HepG2 (cell line): ENCODE measurements at regions not wholly inside any gene's neighbourhood (a gene's known extent, or its start where the extent isn't known, plus 50 kb on each side); places are given as distances from the start of the nearest gene placed in this dataset.

ENCODE experiments used
- ATAC-seq: fragments of 200-7000 bp; cut with Tn5 transposase; 3 replicates; pipeline ENCODE4 v1.9.1; 2020; ENCODE audit warnings: mild to moderate bottlenecking, moderate library complexity
- BruUV-seq: library from RNA; stranded (reverse); fragments of 400-500 nt; replicated peaks from 2 replicates; lab custom pipeline; 2021; lab: Mats Ljungman, UMichigan
- CTCF ChIA-PET: fragments of 300-600 bp; formaldehyde crosslinking; extraction: SDS; loops from one replicate; lab custom pipeline; 2021; ENCODE audit warnings: low total read pairs, inconsistent platforms, low intra/inter-chr PET ratio; lab: Yijun Ruan, JAX
- POLR2A ChIA-PET: fragments of 350-600 bp; sonication (Branson Sonifier 250); formaldehyde crosslinking; loops from one replicate; lab custom pipeline; 2020; ENCODE audit warnings: antibody characterized with exemption, inconsistent platforms; lab: Yijun Ruan, JAX
- DNase-seq: peaks from one replicate; pipeline ENCODE4 v3.0.0-alpha.2; 2015; ENCODE audit warnings: low spot score
- FAIRE-seq: peaks from 3 replicates; lab custom pipeline; 2011; peaks lifted over from hg19 to GRCh38; lab: Jason Lieb, UNC
- H2AFZ ChIP-seq: one replicate; pipeline ENCODE4 v1.6.1; 2011; ENCODE audit warnings: low read length, inconsistent platforms
- H3K27ac ChIP-seq: fragments of 300-600 bp; 3 replicates; pipeline ENCODE4 v1.8.0; 2011; ENCODE audit warnings: mixed run types, mild to moderate bottlenecking, mixed read lengths, low read length, inconsistent platforms; ENCODE audit not compliant: insufficient read depth; ENCODE audit errors: extremely low read length
- H3K27me3 ChIP-seq, 2 experiments: fragments of 200-600 bp in 1 of 2; 2 replicates in 1 of 2; 3 replicates in 1 of 2; pipeline versions ENCODE4 v1.6.0 to v1.8.0; 2011; ENCODE audit warnings: low read length in 2 of 2, mild to moderate bottlenecking in 2 of 2, moderate library complexity in 2 of 2, inconsistent platforms in 1 of 2; ENCODE audit not compliant: insufficient read depth in 2 of 2, control insufficient read depth in 1 of 2
- H3K36me3 ChIP-seq, 2 experiments: fragments of 200-600 bp in 1 of 2; replicated peaks in 1 of 2; 2 replicates in 1 of 2; 3 replicates in 1 of 2; pipeline versions ENCODE4 v1.5.1 to v1.8.0; 2011; ENCODE audit warnings: low read length in 2 of 2, inconsistent platforms in 1 of 2; ENCODE audit not compliant: insufficient read depth in 2 of 2, control insufficient read depth in 1 of 2
- H3K4me1 ChIP-seq: 2 replicates; pipeline ENCODE4 v1.5.1; 2012; ENCODE audit warnings: low read length, inconsistent platforms; ENCODE audit not compliant: insufficient read depth
- H3K4me2 ChIP-seq: 2 replicates; pipeline ENCODE4 v1.6.0; 2011; ENCODE audit warnings: low read depth, low read length, inconsistent platforms
- H3K4me3 ChIP-seq, 3 experiments: fragments of 200-600 bp in 1 of 3; sonication (generic), shearing (Covaris generic) in 1 of 3; replicated peaks in 1 of 3; 2 replicates each; pipeline ENCODE4 v1.5.1; 2011 to 2016; ENCODE audit warnings: low read length in 3 of 3, inconsistent platforms in 2 of 3, low read depth in 2 of 3, mild to moderate bottlenecking in 2 of 3, control low read depth in 1 of 3, mixed read lengths in 1 of 3; ENCODE audit not compliant: insufficient read depth in 1 of 3
- H3K79me2 ChIP-seq: one replicate; pipeline ENCODE4 v1.6.1; 2011; ENCODE audit warnings: low read length, inconsistent platforms; ENCODE audit not compliant: insufficient read depth
- H3K9ac ChIP-seq: 2 replicates; pipeline ENCODE4 v1.6.0; 2011; ENCODE audit warnings: mild to moderate bottlenecking, low read depth, low read length, inconsistent platforms; ENCODE audit not compliant: insufficient read depth
- H3K9me3 ChIP-seq: 2 replicates; pipeline ENCODE4 v1.5.1; 2012; ENCODE audit warnings: mild to moderate bottlenecking, low read length
- H4K20me1 ChIP-seq: 2 replicates; pipeline ENCODE4 v1.6.0; 2011; ENCODE audit warnings: inconsistent platforms, mild to moderate bottlenecking, low read length, moderate library complexity; ENCODE audit not compliant: insufficient read depth
- ERF ChIP-seq: IDR thresholded peaks from 2 replicates; pipeline ENCODE4 v1.6.1; 2018; ENCODE audit warnings: missing biosample characterization, missing genetic modification reagents
- HHEX ChIP-seq: IDR thresholded peaks from 2 replicates; pipeline ENCODE4 v1.6.1; 2016; ENCODE audit warnings: control low read depth
- PHF8 ChIP-seq: sonication (generic); formaldehyde crosslinking; IDR thresholded peaks from 2 replicates; pipeline ENCODE4 v1.5.0; 2020; ENCODE audit warnings: missing genetic modification reagents
- TGIF2 ChIP-seq: IDR thresholded peaks from 2 replicates; pipeline ENCODE4 v1.6.1; 2016; ENCODE audit warnings: control low read depth, missing compliant biosample characterization
- ZFP36L1 ChIP-seq: sonication (generic); formaldehyde crosslinking; IDR thresholded peaks from 2 replicates; pipeline ENCODE4 v1.8.0; 2022; ENCODE audit warnings: mild to moderate bottlenecking, missing genetic modification reagents, moderate library complexity
- ZKSCAN5 ChIP-seq: sonication (generic); formaldehyde crosslinking; IDR thresholded peaks from 2 replicates; pipeline ENCODE4 v1.5.1; 2020; ENCODE audit warnings: mild to moderate bottlenecking, missing genetic modification reagents
- ZMYM4 ChIP-seq: sonication (generic); formaldehyde crosslinking; IDR thresholded peaks from 2 replicates; pipeline ENCODE4 v1.8.1; 2023; ENCODE audit warnings: mild to moderate bottlenecking, missing genetic modification reagents
- ZNF383 ChIP-seq: sonication (generic); formaldehyde crosslinking; IDR thresholded peaks from 2 replicates; pipeline ENCODE4 v1.4.0; 2020; ENCODE audit warnings: missing genetic modification reagents, mild to moderate bottlenecking, borderline replicate concordance
- WGBS: methylation state at CpG from one replicate; pipeline ENCODE4 v1.1.6; 2017; ENCODE audit warnings: low lambda C conversion rate; 5-methylcytosine and 5-hydroxymethylcytosine counted together
- in situ Hi-C: cut with HindIII; loops from 2 replicates; pipeline ENCODE4 v1.10.0; 2017; ENCODE audit warnings: low pct_unique_long_range_greater_than_20kb; ENCODE audit not compliant: extremely low pct_ligation_motif_present
- intact Hi-C: fragments of 100-400 bp; cut with micrococcal nuclease; formaldehyde crosslinking; loops from one replicate; pipeline ENCODE4 v1.10.0; 2022; ENCODE audit not compliant: unreplicated experiment
- TF ChIP-seq, protein P1 (sequence below): sonication (generic); formaldehyde crosslinking; IDR thresholded peaks from 2 replicates; pipeline ENCODE4 v1.4.0; 2020; ENCODE audit warnings: low read depth, mild to moderate bottlenecking, missing genetic modification reagents
- TF ChIP-seq, protein P2 (sequence below): fragments of 450-650 bp; IDR thresholded peaks from 2 replicates; pipeline ENCODE4 v1.6.1; 2017
- TF ChIP-seq, protein P3 (sequence below): sonication (generic); formaldehyde crosslinking; IDR thresholded peaks from 2 replicates; pipeline ENCODE4 v1.5.0; 2020; ENCODE audit warnings: missing genetic modification reagents, mild to moderate bottlenecking, borderline replicate concordance

DNA sequence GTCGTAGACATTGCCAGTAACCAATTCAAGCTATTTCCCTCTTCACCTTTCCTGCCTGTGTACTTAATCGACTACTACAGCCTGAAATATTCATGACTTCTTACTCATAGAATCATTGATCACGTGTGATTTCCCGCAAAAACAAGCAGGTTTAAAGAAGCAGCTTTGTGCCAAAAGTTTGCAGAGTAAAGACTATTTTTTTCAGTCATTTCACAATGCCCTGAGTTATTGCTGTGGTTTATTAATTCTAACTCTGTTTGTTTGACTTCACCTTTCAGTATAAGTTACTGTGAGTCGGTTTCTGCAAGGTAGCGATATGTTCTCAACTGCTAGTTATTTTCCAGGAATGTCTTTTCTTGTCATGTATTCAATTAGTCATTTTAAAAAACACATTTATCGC lies 995.3 kb downstream of the SORCS1 start:
- no peaks in the 10 kb centered on the region for H4K20me1 ChIP-seq
- in situ Hi-C loops (no loop called here), intact Hi-C loops (no loop called here)
- peaks cover 25% of the 10 kb centered on the region for H3K9me3 ChIP-seq
- ChIA-PET POLR2A (no interaction called here), CTCF (no interaction called here)
- H3K79me2 ChIP-seq, result no peaks in the 10 kb centered on the region
- no peaks in the 10 kb centered on the region for H3K4me1 ChIP-seq
- WGBS, result 16% methylated on average over 7 of the region's 7 CpGs
- H3K4me2 ChIP-seq, result no peak overlapping the region
- TF ChIP-seq PHF8 (CRISPR knock-in tag), result no peak
- TF ChIP-seq, protein P1, sequence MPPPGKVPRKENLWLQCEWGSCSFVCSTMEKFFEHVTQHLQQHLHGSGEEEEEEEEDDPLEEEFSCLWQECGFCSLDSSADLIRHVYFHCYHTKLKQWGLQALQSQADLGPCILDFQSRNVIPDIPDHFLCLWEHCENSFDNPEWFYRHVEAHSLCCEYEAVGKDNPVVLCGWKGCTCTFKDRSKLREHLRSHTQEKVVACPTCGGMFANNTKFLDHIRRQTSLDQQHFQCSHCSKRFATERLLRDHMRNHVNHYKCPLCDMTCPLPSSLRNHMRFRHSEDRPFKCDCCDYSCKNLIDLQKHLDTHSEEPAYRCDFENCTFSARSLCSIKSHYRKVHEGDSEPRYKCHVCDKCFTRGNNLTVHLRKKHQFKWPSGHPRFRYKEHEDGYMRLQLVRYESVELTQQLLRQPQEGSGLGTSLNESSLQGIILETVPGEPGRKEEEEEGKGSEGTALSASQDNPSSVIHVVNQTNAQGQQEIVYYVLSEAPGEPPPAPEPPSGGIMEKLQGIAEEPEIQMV (CRISPR knock-in tag), result no peak
- TF ChIP-seq TGIF2 (CRISPR knock-in tag), result no peak
- TF ChIP-seq, protein P2, sequence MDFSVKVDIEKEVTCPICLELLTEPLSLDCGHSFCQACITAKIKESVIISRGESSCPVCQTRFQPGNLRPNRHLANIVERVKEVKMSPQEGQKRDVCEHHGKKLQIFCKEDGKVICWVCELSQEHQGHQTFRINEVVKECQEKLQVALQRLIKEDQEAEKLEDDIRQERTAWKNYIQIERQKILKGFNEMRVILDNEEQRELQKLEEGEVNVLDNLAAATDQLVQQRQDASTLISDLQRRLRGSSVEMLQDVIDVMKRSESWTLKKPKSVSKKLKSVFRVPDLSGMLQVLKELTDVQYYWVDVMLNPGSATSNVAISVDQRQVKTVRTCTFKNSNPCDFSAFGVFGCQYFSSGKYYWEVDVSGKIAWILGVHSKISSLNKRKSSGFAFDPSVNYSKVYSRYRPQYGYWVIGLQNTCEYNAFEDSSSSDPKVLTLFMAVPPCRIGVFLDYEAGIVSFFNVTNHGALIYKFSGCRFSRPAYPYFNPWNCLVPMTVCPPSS, result no peak
- no peak for TF ChIP-seq HHEX (CRISPR knock-in tag)
- no peak for TF ChIP-seq ZKSCAN5 (CRISPR knock-in tag)
- DNase-seq (no peak), FAIRE-seq (no peak), ATAC-seq (no peak)
- H2AFZ ChIP-seq, result no peak overlapping the region
- H3K9ac ChIP-seq, result no peak overlapping the region
- H3K27me3 ChIP-seq, result no peaks in the 10 kb centered on the region
- no peak overlapping the region for H3K4me3 ChIP-seq
- no peaks in the 10 kb centered on the region for H3K36me3 ChIP-seq
- BruUV-seq, result no TSS peak
- H3K27ac ChIP-seq, result no peak overlapping the region

DNA sequence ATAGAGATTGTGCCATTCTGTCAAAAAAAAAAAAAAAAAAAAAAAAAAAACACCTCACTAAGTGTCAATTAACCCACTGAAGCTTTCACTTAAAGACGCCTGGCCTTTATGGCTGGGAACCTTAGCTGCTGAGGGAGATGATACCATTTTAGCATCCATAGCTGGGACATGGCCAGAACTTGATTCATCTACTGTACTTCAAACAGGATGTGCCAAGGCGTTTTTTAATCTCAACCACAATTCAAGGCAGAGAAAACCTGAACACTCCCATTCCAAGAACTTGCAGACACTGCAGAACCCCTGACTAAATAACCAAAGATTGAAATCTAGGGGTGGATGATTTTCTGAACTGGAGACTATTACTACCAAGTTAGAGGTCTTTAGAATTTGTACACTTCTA lies 996.6 kb downstream of the SORCS1 start:
- Histone ChIP-seq H3K9me3 (peaks cover 34% of the 10 kb centered on the region), H3K27ac (no peak overlapping the region), H4K20me1 (no peaks in the 10 kb centered on the region), H3K79me2 (no peaks in the 10 kb centered on the region), H3K4me3 (no peak overlapping the region), H3K9ac (no peak overlapping the region), H3K4me2 (no peak overlapping the region), H3K36me3 (no peaks in the 10 kb centered on the region), H3K4me1 (no peaks in the 10 kb centered on the region), H2AFZ (no peak overlapping the region), H3K27me3 (no peaks in the 10 kb centered on the region)
- 13% methylated on average over 2 of the region's 2 CpGs for whole genome bisulfite sequencing
- intact Hi-C loops, result no loop called here
- no TSS peak for BruUV-seq
- ATAC-seq, result no peak
- ChIA-PET POLR2A (no interaction called here), CTCF (no interaction called here)
- no peak for DNase-seq
- no peak for FAIRE-seq
- in situ Hi-C loops, result no loop called here
- TF ChIP-seq ERF (no peak), ZFP36L1 (CRISPR knock-in tag) (no peak), ZNF383 (no peak), ZMYM4 (CRISPR knock-in tag) (no peak)
- TF ChIP-seq, protein P3, sequence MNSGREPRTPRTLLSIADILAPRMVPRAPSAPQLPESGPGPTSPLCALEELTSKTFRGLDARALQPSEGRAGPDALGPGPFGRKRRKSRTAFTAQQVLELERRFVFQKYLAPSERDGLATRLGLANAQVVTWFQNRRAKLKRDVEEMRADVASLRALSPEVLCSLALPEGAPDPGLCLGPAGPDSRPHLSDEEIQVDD, result no peak
